ENCODE measurements at regions not wholly inside any gene's neighbourhood (a gene's known extent, or its start where the extent isn't known, plus 50 kb on each side); places are given as distances from the start of the nearest gene placed in this dataset.
"Not testable (repeated sequence)": the region's sequence is repeated elsewhere in the genome, so short reads cannot be mapped to it uniquely, and the experiment has no call there.

- Histone ChIP-seq H3K36me3 (ENCODE audit: control insufficient read depth in 2 of 2, extremely low read depth in 1 of 2, insufficient read depth in 2 of 2, low read length in 2 of 2) (no peaks in the 10 kb centered on the region), H3K79me2 (ENCODE audit: control insufficient read depth, insufficient read depth, low read length) (no peaks in the 10 kb centered on the region), H2AFZ (ENCODE audit: control insufficient read depth, low read length) (no peak overlapping the region), H3K9me3 (ENCODE audit: control insufficient read depth, low read depth, low read length) (no peaks in the 10 kb centered on the region), H3K27me3 (ENCODE audit: control insufficient read depth, extremely low read depth, insufficient read depth, low read length) (no peaks in the 10 kb centered on the region), H3K9ac (ENCODE audit: control insufficient read depth, extremely low read depth, insufficient read depth, low read length) (no peak overlapping the region), H3K4me3 (ENCODE audit: control insufficient read depth in 2 of 3, extremely low read depth in 1 of 3, insufficient read depth in 2 of 3, low read depth in 1 of 3, low read length in 3 of 3) (no peak overlapping the region), H3K27ac (ENCODE audit: control insufficient read depth, insufficient read depth, low read length) (no peak overlapping the region), H3K4me1 (ENCODE audit: control insufficient read depth, extremely low read depth, insufficient read depth, low read length) (no peaks in the 10 kb centered on the region), H4K20me1 (ENCODE audit: control insufficient read depth, extremely low read depth, insufficient read depth, low read length) (no peaks in the 10 kb centered on the region), H3K9me1 (ENCODE audit: control insufficient read depth, extremely low read depth, insufficient read depth, low read length) (no peaks in the 10 kb centered on the region), H3K4me2 (ENCODE audit: control insufficient read depth, extremely low read depth, insufficient read depth, low read depth, low read length) (no peak overlapping the region)
- FAIRE-seq (no peak), DNase-seq (ENCODE audit: low read depth, low spot score) (no peak)
- TF ChIP-seq CTCF (optimal IDR thresholded peaks at IDR 0.05 in 1 of 3, IDR thresholded peaks at IDR 0.05 in 1 of 3, conservative IDR thresholded peaks at IDR 0.05 in 1 of 3; ENCODE audit: extremely low read depth in 1 of 3, insufficient read depth in 2 of 3, low read length in 3 of 3): no peak
- TF ChIP-seq EZH2 (IDR thresholded peaks at IDR 0.05; ENCODE audit: low read length): no peak
- dilution Hi-C loops (cut with MboI; ENCODE audit: extremely low pct_ligation_motif_present, low sequenced_read_pairs): no loop called here
Measured at GRCh38 chr1:74869702-74870101, 136.8 kb downstream of the TYW3 start.

- H3K9me3 ChIP-seq (ENCODE audit: control insufficient read depth, low read depth, low read length); FAIRE-seq; H2AFZ ChIP-seq (ENCODE audit: control insufficient read depth, low read length): not testable (repeated sequence)
Measured at GRCh38 chr1:74877366-74877765, 144.4 kb downstream of the TYW3 start.

GRCh38 chr1:74895411-74895810 is 162.5 kb downstream of the TYW3 start:
- H3K27ac ChIP-seq (ENCODE audit: control insufficient read depth, insufficient read depth, low read length): no peak overlapping the region
- no peaks in the 10 kb centered on the region for H3K79me2 ChIP-seq (ENCODE audit: control insufficient read depth, insufficient read depth, low read length)
- DNase-seq (ENCODE audit: low read depth, low spot score): no peak
- no peaks in the 10 kb centered on the region for H3K36me3 ChIP-seq (ENCODE audit: control insufficient read depth in 2 of 2, extremely low read depth in 1 of 2, insufficient read depth in 2 of 2, low read length in 2 of 2)
- no peaks in the 10 kb centered on the region for H3K9me3 ChIP-seq (ENCODE audit: control insufficient read depth, low read depth, low read length)
- H3K9me1 ChIP-seq (ENCODE audit: control insufficient read depth, extremely low read depth, insufficient read depth, low read length): no peaks in the 10 kb centered on the region
- TF ChIP-seq EZH2 (IDR thresholded peaks at IDR 0.05; ENCODE audit: low read length): no peak
- no peak for TF ChIP-seq CTCF (optimal IDR thresholded peaks at IDR 0.05 in 1 of 3, IDR thresholded peaks at IDR 0.05 in 1 of 3, conservative IDR thresholded peaks at IDR 0.05 in 1 of 3; ENCODE audit: extremely low read depth in 1 of 3, insufficient read depth in 2 of 3, low read length in 3 of 3)
- no peaks in the 10 kb centered on the region for H3K27me3 ChIP-seq (ENCODE audit: control insufficient read depth, extremely low read depth, insufficient read depth, low read length)
- no peak for FAIRE-seq
- no peak overlapping the region for H3K9ac ChIP-seq (ENCODE audit: control insufficient read depth, extremely low read depth, insufficient read depth, low read length)
- dilution Hi-C loops (cut with MboI; ENCODE audit: extremely low pct_ligation_motif_present, low sequenced_read_pairs): no loop called here
- H3K4me1 ChIP-seq (ENCODE audit: control insufficient read depth, extremely low read depth, insufficient read depth, low read length): no peaks in the 10 kb centered on the region
- no peak overlapping the region for H2AFZ ChIP-seq (ENCODE audit: control insufficient read depth, low read length)
- no peak overlapping the region for H3K4me2 ChIP-seq (ENCODE audit: control insufficient read depth, extremely low read depth, insufficient read depth, low read depth, low read length)
- no peak overlapping the region for H3K4me3 ChIP-seq (ENCODE audit: control insufficient read depth in 2 of 3, extremely low read depth in 1 of 3, insufficient read depth in 2 of 3, low read depth in 1 of 3, low read length in 3 of 3)
- no peaks in the 10 kb centered on the region for H4K20me1 ChIP-seq (ENCODE audit: control insufficient read depth, extremely low read depth, insufficient read depth, low read length)

More at GRCh38 chr1:74877366-74877765, 144.4 kb downstream of the TYW3 start:
- H3K27me3 ChIP-seq (ENCODE audit: control insufficient read depth, extremely low read depth, insufficient read depth, low read length); DNase-seq (ENCODE audit: low read depth, low spot score); H3K9ac ChIP-seq (ENCODE audit: control insufficient read depth, extremely low read depth, insufficient read depth, low read length); H3K36me3 ChIP-seq (ENCODE audit: control insufficient read depth in 2 of 2, extremely low read depth in 1 of 2, insufficient read depth in 2 of 2, low read length in 2 of 2); H4K20me1 ChIP-seq (ENCODE audit: control insufficient read depth, extremely low read depth, insufficient read depth, low read length); H3K4me2 ChIP-seq (ENCODE audit: control insufficient read depth, extremely low read depth, insufficient read depth, low read depth, low read length); H3K9me1 ChIP-seq (ENCODE audit: control insufficient read depth, extremely low read depth, insufficient read depth, low read length); H3K4me3 ChIP-seq (ENCODE audit: control insufficient read depth in 2 of 3, extremely low read depth in 1 of 3, insufficient read depth in 2 of 3, low read depth in 1 of 3, low read length in 3 of 3); H3K27ac ChIP-seq (ENCODE audit: control insufficient read depth, insufficient read depth, low read length); H3K79me2 ChIP-seq (ENCODE audit: control insufficient read depth, insufficient read depth, low read length); H3K4me1 ChIP-seq (ENCODE audit: control insufficient read depth, extremely low read depth, insufficient read depth, low read length); dilution Hi-C loops (cut with MboI; ENCODE audit: extremely low pct_ligation_motif_present, low sequenced_read_pairs): not testable (repeated sequence)
